A673 (cell line): ENCODE measurements at regions not wholly inside any gene's neighbourhood (a gene's known extent, or its start where the extent isn't known, plus 50 kb on each side); places are given as distances from the start of the nearest gene placed in this dataset.

Source experiments
- BruUV-seq: library from RNA; stranded (reverse); fragments of 400-500 nt; replicated peaks from 2 replicates; lab custom pipeline; 2021; lab: Mats Ljungman, UMichigan
- CTCF ChIA-PET: fragments of 300-600 bp; sonication (Branson Sonifier 250); formaldehyde crosslinking; loops from one replicate; lab custom pipeline; 2022; ENCODE audit warnings: antibody characterized with exemption; lab: Charles Lee
- POLR2A ChIA-PET: fragments of 300-600 bp; sonication (Branson Sonifier 250); formaldehyde crosslinking; loops from one replicate; lab custom pipeline; 2022; ENCODE audit warnings: antibody characterized with exemption; ENCODE audit not compliant: low non-redundant PET; lab: Charles Lee
- DNase-seq: peaks from one replicate; pipeline ENCODE4 v3.0.0-alpha.2; 2015; ENCODE audit warnings: low spot score
- H3K27ac ChIP-seq: fragments of 200-600 bp; sonication (generic); 2 replicates; pipeline ENCODE4 v1.5.1; 2016; ENCODE audit warnings: mixed run types, low read depth, mild to moderate bottlenecking, mixed read lengths, antibody characterized with exemption, low read length; ENCODE audit not compliant: poor library complexity, severe bottlenecking
- H3K27me3 ChIP-seq: fragments of 200-600 bp; sonication (generic); replicated peaks from 2 replicates; pipeline ENCODE4 v1.6.1; 2017; ENCODE audit warnings: mixed run types, low read depth, mild to moderate bottlenecking, mixed read lengths, antibody characterized with exemption, low read length; ENCODE audit not compliant: insufficient read depth, poor library complexity
- H3K36me3 ChIP-seq: fragments of 200-600 bp; sonication (generic); 2 replicates; pipeline ENCODE4 v1.6.1; 2016; ENCODE audit warnings: mixed run types, mild to moderate bottlenecking, mixed read lengths, antibody characterized with exemption, low read length; ENCODE audit not compliant: insufficient read depth, poor library complexity, severe bottlenecking
- H3K4me1 ChIP-seq: fragments of 200-600 bp; sonication (generic); 2 replicates; pipeline ENCODE4 v1.6.1; 2017; ENCODE audit warnings: mixed run types, mild to moderate bottlenecking, mixed read lengths, antibody characterized with exemption, low read length; ENCODE audit not compliant: insufficient read depth, poor library complexity, severe bottlenecking
- H3K4me3 ChIP-seq: fragments of 200-600 bp; sonication (generic); 2 replicates; pipeline ENCODE4 v1.5.1; 2016; ENCODE audit warnings: low read depth, mixed run types, mild to moderate bottlenecking, mixed read lengths, low read length; ENCODE audit not compliant: poor library complexity, severe bottlenecking
- H3K9me3 ChIP-seq: fragments of 200-600 bp; sonication (generic); 2 replicates; pipeline ENCODE4 v1.6.1; 2016; ENCODE audit warnings: mixed run types, low read depth, mild to moderate bottlenecking, mixed read lengths, antibody characterized with exemption, low read length; ENCODE audit not compliant: poor library complexity, severe bottlenecking
- EZH2 ChIP-seq: fragments of 200-600 bp; sonication (generic); IDR thresholded peaks from 2 replicates; pipeline ENCODE4 v1.6.1; 2017; ENCODE audit warnings: borderline replicate concordance, low read depth, mild to moderate bottlenecking, mixed read lengths, antibody characterized with exemption, low read length; ENCODE audit not compliant: poor library complexity, severe bottlenecking
- intact Hi-C: fragments of 100-400 bp; cut with micrococcal nuclease; formaldehyde crosslinking; loops from one replicate; pipeline ENCODE4 v1.10.0; 2022; ENCODE audit not compliant: unreplicated experiment
- TF ChIP-seq, protein P1 (sequence below): fragments of 300-800, 200-600 bp; sonication (generic); conservative IDR thresholded peaks from 2 replicates; pipeline ENCODE4 v1.5.1; 2017; ENCODE audit warnings: low read depth, mild to moderate bottlenecking, antibody characterized with exemption, low read length, moderate library complexity, mixed read lengths

DNA sequence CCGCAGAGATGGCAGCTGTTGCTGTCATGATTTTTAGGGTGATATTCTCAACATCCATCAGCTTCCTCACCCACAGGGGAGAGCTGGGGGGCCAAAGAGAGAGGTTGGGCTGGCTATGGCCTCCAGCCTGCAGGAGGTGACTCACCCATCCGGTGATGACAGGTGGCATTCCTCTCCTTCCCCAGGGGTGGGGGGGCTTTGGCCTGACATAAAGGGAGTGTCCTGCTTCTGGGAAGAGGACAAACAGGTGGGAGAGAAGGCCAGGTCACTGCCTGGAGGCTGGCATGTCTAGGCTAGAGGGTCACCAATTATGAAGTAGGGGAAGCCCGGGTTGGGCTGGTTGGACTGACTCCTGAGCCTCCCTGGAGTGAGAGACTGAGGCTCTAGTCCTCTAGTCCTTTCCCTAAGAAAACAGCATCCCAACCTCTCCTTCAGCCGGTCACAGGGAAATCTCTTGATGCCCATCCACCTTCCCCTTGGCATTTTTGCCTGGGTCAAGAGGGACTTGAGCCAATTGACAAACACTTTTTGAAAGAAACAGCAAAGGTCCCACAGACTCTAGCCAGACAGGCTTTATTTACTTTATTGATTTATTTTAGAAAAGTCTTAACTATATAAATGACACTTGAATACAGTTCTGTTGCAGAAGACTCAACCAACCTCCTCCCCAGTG is 79.8 kb upstream of the ZNF716 start:
- Histone ChIP-seq H3K9me3 (peaks cover 15% of the 10 kb centered on the region), H3K4me1 (no peaks in the 10 kb centered on the region), H3K4me3 (no peak overlapping the region), H3K36me3 (no peaks in the 10 kb centered on the region), H3K27me3 (no peaks in the 10 kb centered on the region), H3K27ac (no peak overlapping the region)
- DNase-seq = no peak
- ChIA-PET POLR2A (no interaction called here), CTCF (no interaction called here)
- intact Hi-C loops = no loop called here
- no TSS peak for BruUV-seq
- TF ChIP-seq EZH2 = no peak
- TF ChIP-seq, protein P1, sequence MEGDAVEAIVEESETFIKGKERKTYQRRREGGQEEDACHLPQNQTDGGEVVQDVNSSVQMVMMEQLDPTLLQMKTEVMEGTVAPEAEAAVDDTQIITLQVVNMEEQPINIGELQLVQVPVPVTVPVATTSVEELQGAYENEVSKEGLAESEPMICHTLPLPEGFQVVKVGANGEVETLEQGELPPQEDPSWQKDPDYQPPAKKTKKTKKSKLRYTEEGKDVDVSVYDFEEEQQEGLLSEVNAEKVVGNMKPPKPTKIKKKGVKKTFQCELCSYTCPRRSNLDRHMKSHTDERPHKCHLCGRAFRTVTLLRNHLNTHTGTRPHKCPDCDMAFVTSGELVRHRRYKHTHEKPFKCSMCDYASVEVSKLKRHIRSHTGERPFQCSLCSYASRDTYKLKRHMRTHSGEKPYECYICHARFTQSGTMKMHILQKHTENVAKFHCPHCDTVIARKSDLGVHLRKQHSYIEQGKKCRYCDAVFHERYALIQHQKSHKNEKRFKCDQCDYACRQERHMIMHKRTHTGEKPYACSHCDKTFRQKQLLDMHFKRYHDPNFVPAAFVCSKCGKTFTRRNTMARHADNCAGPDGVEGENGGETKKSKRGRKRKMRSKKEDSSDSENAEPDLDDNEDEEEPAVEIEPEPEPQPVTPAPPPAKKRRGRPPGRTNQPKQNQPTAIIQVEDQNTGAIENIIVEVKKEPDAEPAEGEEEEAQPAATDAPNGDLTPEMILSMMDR = no peak

DNA sequence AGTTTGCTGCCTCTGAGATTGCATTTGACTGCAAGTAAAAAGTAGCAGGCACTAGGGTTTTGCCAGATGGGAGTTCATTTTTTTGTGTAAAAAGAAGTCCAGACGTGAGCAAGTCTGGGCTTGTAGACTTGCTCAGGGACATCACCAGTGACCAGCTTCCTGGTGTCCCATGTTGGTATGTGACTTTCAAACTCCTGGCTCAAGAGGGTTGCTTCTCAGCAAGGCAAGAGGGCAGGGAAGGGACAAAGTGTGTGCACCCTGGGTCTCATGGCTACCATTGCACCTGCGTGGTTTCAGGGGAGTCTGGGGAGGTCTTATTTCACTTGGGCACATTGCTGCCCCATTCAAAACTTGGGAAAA is 79.3 kb upstream of the ZNF716 start:
- H3K27ac ChIP-seq = no peak overlapping the region
- ChIA-PET CTCF (no interaction called here), POLR2A (no interaction called here)
- no peak for DNase-seq
- H3K4me3 ChIP-seq = no peak overlapping the region
- no peaks in the 10 kb centered on the region for H3K27me3 ChIP-seq
- intact Hi-C loops = no loop called here
- no TSS peak for BruUV-seq
- no peak for TF ChIP-seq EZH2
- TF ChIP-seq, protein P1 = no peak
- H3K9me3 ChIP-seq = peaks cover 15% of the 10 kb centered on the region
- no peaks in the 10 kb centered on the region for H3K4me1 ChIP-seq
- no peaks in the 10 kb centered on the region for H3K36me3 ChIP-seq

DNA sequence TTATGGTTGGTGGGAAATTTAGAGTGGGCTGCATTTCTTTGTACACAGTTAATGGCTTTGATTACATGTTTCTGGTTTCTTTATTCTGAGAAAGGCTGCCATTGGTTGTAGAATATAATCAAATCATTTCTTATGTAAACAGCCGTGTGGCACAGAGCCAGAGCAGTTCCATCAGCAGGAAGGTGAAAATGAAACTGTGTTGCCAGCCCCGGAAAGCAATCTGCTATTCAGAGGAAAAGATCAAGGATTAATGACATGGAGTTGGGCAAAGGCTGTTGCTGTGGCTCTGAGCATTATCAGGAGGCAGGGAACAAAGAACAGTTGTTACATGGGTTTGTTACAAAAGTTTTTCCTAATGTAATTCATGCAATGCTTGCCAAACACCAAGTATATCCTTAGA is 74.2 kb upstream of the ZNF716 start:
- ChIA-PET POLR2A (no interaction called here), CTCF (no interaction called here)
- no peak overlapping the region for H3K4me3 ChIP-seq
- peaks cover 23% of the 10 kb centered on the region for H3K9me3 ChIP-seq
- BruUV-seq = no TSS peak
- H3K27ac ChIP-seq = no peak overlapping the region
- no peak for DNase-seq
- no peaks in the 10 kb centered on the region for H3K36me3 ChIP-seq
- TF ChIP-seq EZH2 = no peak
- TF ChIP-seq, protein P1 = no peak
- no peaks in the 10 kb centered on the region for H3K27me3 ChIP-seq
- H3K4me1 ChIP-seq = no peaks in the 10 kb centered on the region
- intact Hi-C loops = no loop called here
